Activated CD4-positive, alpha-beta memory T cell treated with anti-CD3 and anti-CD28 coated beads, Interleukin-2, amount 10 ng/mL, durations not matched to agents 7 days and 5 days (primary cell): ENCODE measurements at regions not wholly inside any gene's neighbourhood (a gene's known extent, or its start where the extent isn't known, plus 50 kb on each side); places are given as distances from the start of the nearest gene placed in this dataset.
"Not testable (repeated sequence)": the region's sequence is repeated elsewhere in the genome, so short reads cannot be mapped to it uniquely, and the experiment has no call there.

Source experiments
- CTCF ChIA-PET: fragments of 350-600 bp; sonication (Branson Sonifier 250); formaldehyde crosslinking; loops from one replicate; lab custom pipeline; 2021; ENCODE audit warnings: antibody characterized with exemption, inconsistent platforms; lab: Charles Lee
- POLR2A ChIA-PET: fragments of 350-600 bp; sonication (Branson Sonifier 250); formaldehyde crosslinking; loops from one replicate; lab custom pipeline; 2021; ENCODE audit warnings: antibody characterized with exemption; lab: Charles Lee
- DNase-seq: peaks from one replicate; pipeline ENCODE4 v3.0.0-alpha.2; 2020
- H3K27ac Mint-ChIP-seq: one replicate; pipeline ENCODE4 v1.8.0; 2021; ENCODE audit warnings: mild to moderate bottlenecking, mixed read lengths
- H3K27me3 Mint-ChIP-seq: one replicate; pipeline ENCODE4 v1.8.0; 2021; ENCODE audit warnings: mixed read lengths
- H3K36me3 Mint-ChIP-seq: one replicate; pipeline ENCODE4 v1.8.0; 2021; ENCODE audit warnings: low read depth, mixed read lengths
- H3K4me1 Mint-ChIP-seq: one replicate; pipeline ENCODE4 v1.8.0; 2021; ENCODE audit warnings: mixed read lengths
- H3K4me3 Mint-ChIP-seq: one replicate; pipeline ENCODE4 v1.8.0; 2021; ENCODE audit warnings: mild to moderate bottlenecking, mixed read lengths
- H3K9me3 Mint-ChIP-seq: one replicate; pipeline ENCODE4 v1.8.0; 2021; ENCODE audit warnings: mixed read lengths

DNA sequence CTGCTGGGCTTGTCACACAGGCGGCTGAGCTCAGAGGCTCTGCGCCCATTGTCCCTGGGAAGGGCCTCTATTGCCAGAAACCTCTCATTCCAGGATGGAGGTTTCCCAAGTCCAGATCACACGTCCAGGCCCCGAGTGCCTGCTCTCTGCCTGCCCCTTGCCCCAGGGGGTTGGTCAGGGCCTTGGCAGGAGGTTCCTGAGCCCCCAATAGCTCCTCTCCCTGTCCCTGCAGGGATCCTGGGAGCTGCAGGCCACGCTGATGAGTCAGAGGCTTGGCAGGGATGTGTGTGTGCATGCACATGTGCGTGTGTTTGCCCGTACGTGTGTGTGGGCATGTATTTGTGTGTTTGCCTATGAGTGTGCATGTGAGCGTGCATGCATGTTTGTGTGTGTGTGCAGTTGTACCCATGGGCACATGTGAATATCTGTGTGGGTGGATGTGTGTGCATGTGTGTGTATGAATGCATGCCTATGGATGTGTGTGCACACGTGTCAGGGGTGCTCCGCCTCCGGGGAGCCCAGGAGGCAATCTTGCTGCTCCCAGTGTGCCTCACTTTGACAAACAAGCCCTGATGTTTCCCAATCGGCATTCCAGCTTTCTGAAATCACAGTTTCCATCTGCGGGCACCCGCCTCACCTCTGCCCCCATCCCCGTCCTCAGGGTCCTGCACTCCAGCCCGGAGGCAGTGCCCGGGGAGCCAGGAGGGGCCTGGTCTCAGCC lies 98.4 kb upstream of the GSE1 start:
- H3K27me3 Mint-ChIP-seq = no peaks in the 10 kb centered on the region
- no peaks in the 10 kb centered on the region for H3K9me3 Mint-ChIP-seq
- no peak overlapping the region for H3K4me3 Mint-ChIP-seq
- no peak overlapping the region for H3K27ac Mint-ChIP-seq
- no peak for DNase-seq
- POLR2A ChIA-PET = no interaction called here
- H3K36me3 Mint-ChIP-seq = no peaks in the 10 kb centered on the region
- CTCF ChIA-PET = no interaction called here
- no peaks in the 10 kb centered on the region for H3K4me1 Mint-ChIP-seq

GRCh38 chr16:85515319-85515745 lies 97.8 kb upstream of the GSE1 start:
- Mint-ChIP-seq H3K36me3 (no peaks in the 10 kb centered on the region), H3K9me3 (no peaks in the 10 kb centered on the region), H3K27ac (no peak overlapping the region), H3K4me3 (no peak overlapping the region), H3K27me3 (no peaks in the 10 kb centered on the region), H3K4me1 (no peaks in the 10 kb centered on the region)
- DNase-seq = no peak
- ChIA-PET CTCF (no interaction called here), POLR2A (no interaction called here)

DNA sequence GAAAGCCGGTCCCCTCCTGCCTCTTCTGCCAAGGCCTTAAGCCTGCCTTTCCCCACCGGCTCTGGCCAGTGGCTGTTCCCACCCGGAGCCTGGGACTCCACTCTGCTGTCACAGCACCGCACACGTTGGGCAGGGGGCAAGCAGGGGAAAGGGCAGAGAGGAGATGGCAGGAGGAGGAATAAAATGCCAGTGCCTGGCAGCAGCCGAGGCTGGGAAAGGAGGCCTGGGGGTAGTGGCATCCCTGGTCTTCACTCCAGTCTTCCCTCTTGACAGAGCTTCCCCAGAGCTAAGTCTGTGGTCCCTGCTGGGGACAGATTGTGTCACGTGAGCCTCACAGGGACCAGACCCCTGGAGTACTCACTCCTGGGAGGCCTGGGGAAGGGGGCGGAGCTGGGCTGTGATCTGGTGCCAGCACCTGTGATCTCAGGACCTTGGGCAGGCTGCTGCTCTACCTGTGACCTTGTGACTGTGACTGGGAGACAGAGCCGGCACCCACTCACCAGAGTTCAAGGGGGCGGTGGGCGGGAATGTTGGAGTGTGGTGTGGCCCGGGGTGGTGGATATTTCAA lies 97.2 kb upstream of the GSE1 start:
- Mint-ChIP-seq H3K4me1 (no peaks in the 10 kb centered on the region), H3K27ac (no peak overlapping the region), H3K4me3 (no peak overlapping the region), H3K27me3 (no peaks in the 10 kb centered on the region), H3K36me3 (no peaks in the 10 kb centered on the region), H3K9me3 (no peaks in the 10 kb centered on the region)
- no peak for DNase-seq
- ChIA-PET CTCF (no interaction called here), POLR2A (no interaction called here)

DNA sequence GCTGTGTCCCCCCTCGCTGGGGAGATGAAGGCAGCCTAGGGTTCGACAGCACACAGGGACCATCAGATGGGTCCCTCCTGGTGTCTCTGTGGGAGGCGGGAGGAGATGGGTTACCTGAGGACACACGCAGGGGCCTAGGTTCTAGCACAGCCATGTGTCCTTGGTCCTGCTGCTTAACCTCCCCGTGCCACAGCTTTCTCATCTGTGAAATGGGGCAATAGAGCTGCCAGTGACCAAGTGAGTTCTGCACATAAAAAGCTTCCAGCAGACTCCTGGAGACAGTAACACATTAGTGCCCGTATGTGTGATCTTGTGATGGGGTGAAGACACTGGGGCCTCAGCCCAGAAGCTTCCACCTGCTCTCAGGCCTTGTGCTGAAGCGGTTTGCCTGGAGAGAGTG lies 96.0 kb upstream of the GSE1 start:
- Mint-ChIP-seq H3K4me1 (no peaks in the 10 kb centered on the region), H3K36me3 (no peaks in the 10 kb centered on the region), H3K27me3 (no peaks in the 10 kb centered on the region), H3K9me3 (no peaks in the 10 kb centered on the region), H3K27ac (no peak overlapping the region), H3K4me3 (no peak overlapping the region)
- ChIA-PET POLR2A (no interaction called here), CTCF (no interaction called here)
- no peak for DNase-seq

DNA sequence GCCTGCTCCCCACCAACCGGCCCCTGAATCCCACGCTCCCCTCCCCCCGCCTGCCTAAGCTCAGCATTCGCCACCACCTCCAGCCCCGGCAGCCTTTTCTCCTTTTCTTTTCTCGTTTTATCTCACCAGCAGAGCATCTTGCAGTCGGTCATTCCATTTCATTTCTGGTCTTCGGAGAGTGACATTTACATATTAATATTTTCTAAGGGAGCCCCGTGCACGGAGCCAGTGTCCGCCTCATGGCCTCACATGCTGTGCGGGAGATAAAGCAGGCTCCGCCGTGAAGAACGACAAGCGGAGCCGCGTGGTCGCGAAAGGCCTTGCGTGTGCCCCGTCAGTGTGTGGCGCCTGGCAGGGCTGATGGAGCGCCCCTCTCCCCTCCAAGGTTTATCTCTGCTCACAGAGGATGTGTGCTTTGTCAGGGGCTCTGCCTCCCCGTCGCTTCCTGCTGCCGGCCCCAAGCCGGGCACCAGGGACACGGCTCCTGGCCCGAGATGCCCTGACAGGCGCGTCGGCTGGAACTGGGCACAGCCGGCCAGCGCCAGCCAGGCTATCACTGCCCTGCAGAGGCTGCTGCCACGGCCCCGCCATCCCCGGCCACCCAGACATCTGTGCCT lies 95.5 kb upstream of the GSE1 start:
- Mint-ChIP-seq H3K27ac (no peak overlapping the region), H3K4me1 (no peaks in the 10 kb centered on the region), H3K9me3 (no peaks in the 10 kb centered on the region), H3K36me3 (no peaks in the 10 kb centered on the region), H3K27me3 (no peaks in the 10 kb centered on the region), H3K4me3 (no peak overlapping the region)
- ChIA-PET CTCF (no interaction called here), POLR2A (no interaction called here)
- DNase-seq = no peak

DNA sequence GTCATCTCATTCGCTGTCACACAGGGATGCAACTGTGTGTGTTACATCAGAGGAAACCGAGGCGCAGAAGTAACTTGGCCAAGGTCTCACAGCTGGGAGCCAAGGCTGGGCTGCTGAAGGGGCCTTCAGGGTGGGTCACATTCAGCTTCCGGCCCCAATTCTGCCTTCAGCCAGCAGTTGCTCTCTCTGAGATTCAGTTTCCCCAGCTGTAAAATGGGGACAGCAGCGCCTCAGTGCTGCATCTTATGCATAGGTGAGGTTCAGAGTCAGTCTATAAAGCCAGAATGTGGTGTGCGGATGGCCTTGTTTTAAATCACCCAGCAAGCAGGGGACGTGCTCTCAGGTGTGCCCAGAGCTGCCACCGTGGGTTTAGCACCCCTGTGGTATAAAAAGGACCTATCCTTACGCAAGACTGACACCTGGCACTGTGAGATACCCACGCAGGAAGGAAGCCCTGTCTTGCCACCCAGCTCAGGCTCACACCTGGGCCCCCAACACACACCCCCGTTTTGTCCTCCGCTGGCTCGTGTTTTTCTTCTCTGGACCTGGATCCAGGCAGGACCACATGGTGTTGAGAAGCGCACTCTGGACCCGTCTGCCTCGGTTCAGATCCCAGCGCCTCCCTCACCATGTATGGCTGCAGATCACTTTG lies 94.6 kb upstream of the GSE1 start:
- H3K27me3 Mint-ChIP-seq = no peaks in the 10 kb centered on the region
- no peaks in the 10 kb centered on the region for H3K9me3 Mint-ChIP-seq
- no peak overlapping the region for H3K4me3 Mint-ChIP-seq
- H3K4me1 Mint-ChIP-seq = no peaks in the 10 kb centered on the region
- no peaks in the 10 kb centered on the region for H3K36me3 Mint-ChIP-seq
- POLR2A ChIA-PET = no interaction called here
- no peak for DNase-seq
- H3K27ac Mint-ChIP-seq = no peak overlapping the region
- CTCF ChIA-PET = no interaction called here

DNA sequence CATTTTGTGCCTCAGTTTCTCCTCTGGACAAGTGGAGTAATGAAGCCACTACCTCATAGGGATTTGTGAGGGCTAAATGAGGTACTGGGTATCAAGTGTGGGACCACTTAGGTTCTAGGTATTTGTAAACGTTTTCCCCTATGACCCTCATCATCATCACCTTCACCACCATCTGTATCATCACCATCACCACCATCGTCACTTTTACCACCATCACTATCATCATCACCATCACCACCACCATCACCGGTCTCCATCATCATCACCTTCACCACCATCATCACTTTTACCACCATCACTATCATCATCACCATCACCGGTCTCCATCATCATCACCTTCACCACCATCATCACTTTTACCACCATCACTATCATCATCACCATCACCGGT lies 94.1 kb upstream of the GSE1 start:
- POLR2A ChIA-PET, H3K27ac Mint-ChIP-seq, CTCF ChIA-PET, H3K9me3 Mint-ChIP-seq, H3K4me1 Mint-ChIP-seq, H3K4me3 Mint-ChIP-seq, H3K36me3 Mint-ChIP-seq, H3K27me3 Mint-ChIP-seq, DNase-seq: not testable (repeated sequence)

- POLR2A ChIA-PET = no interaction called here
- CTCF ChIA-PET = no interaction called here
- Mint-ChIP-seq H3K27me3 (no peaks in the 10 kb centered on the region), H3K36me3 (no peaks in the 10 kb centered on the region), H3K4me3 (no peak overlapping the region), H3K4me1 (no peaks in the 10 kb centered on the region), H3K9me3 (no peaks in the 10 kb centered on the region), H3K27ac (no peak overlapping the region)
- no peak for DNase-seq
Measured at GRCh38 chr16:85519540-85520231, 93.4 kb upstream of the GSE1 start.

DNA sequence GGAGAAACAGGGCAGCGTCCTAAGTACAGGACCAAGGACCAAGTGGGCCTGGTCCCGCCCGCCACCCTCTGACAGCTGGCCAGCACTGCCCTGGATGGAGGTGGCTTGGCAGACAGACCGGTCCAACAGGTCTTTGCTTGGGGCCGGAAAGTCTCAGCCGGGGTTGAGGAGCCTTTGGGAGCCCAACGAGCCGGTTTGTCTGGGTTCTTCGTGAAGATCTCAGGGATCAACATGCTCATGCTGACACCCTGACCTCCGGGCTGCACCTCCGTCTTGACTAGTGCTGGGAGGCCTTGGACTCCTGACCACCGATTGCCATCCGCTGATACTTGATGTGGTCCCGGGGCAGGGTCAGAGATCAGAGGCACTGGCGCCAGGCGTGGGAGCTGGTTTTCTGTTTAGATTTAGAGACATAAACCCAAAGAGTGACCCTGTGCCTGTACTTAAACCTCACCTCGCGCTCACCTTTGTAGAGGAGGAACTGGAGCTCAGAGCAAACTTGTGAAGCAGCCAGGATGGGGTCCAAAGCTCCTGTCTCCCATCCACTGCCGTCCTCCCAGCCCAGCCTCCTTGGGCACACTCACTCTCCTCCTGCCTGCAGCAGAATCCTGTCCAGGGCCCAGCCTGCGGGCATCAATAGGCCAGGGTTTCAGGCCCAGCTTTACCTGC lies 92.1 kb upstream of the GSE1 start:
- CTCF ChIA-PET = no interaction called here
- H3K27ac Mint-ChIP-seq = no peak overlapping the region
- no peak overlapping the region for H3K4me3 Mint-ChIP-seq
- H3K27me3 Mint-ChIP-seq = no peaks in the 10 kb centered on the region
- POLR2A ChIA-PET = no interaction called here
- H3K4me1 Mint-ChIP-seq = no peaks in the 10 kb centered on the region
- no peak for DNase-seq
- no peaks in the 10 kb centered on the region for H3K9me3 Mint-ChIP-seq
- no peaks in the 10 kb centered on the region for H3K36me3 Mint-ChIP-seq

- CTCF ChIA-PET = no interaction called here
- POLR2A ChIA-PET = no interaction called here
- H3K4me3 Mint-ChIP-seq = no peak overlapping the region
Measured at GRCh38 chr16:85521552-85522307, 91.4 kb upstream of the GSE1 start.

DNA sequence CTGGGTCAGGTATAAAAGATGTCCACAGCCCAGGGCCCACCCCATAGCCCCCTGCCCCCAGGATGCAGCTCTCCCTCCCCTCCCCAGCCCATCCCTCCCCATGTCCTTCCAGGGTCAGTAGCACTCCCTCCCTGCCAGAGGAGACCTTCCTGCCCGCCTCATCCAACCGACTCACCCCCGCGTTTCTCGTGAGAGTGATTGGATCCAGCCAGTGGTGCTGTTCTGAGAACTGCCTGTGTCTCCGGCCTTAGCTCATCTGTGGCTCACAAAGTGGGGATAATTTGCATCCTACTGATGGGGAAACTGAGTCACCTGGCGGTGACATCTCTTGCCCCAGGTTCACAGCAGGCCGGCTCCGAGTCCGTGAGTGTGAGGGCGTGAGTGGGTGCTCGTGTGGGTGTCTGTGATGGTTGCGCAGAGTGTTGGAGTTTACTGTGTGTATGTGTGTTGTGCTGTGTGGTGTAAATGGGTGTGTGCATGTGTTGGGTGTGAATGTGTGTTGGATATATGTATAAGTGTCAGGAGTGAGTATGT lies 90.7 kb upstream of the GSE1 start:
- Mint-ChIP-seq H3K27ac (no peak overlapping the region), H3K4me3 (no peak overlapping the region), H3K4me1 (no peaks in the 10 kb centered on the region), H3K27me3 (no peaks in the 10 kb centered on the region), H3K9me3 (no peaks in the 10 kb centered on the region), H3K36me3 (no peaks in the 10 kb centered on the region)
- CTCF ChIA-PET = no interaction called here
- no peak for DNase-seq
- POLR2A ChIA-PET = no interaction called here

More at GRCh38 chr16:85521552-85522307, 91.4 kb upstream of the GSE1 start:
- no peaks in the 10 kb centered on the region for H3K27me3 Mint-ChIP-seq
- no peaks in the 10 kb centered on the region for H3K9me3 Mint-ChIP-seq
- no peak overlapping the region for H3K27ac Mint-ChIP-seq
- H3K36me3 Mint-ChIP-seq = no peaks in the 10 kb centered on the region
- H3K4me1 Mint-ChIP-seq = no peaks in the 10 kb centered on the region
- DNase-seq = no peak

- H3K36me3 Mint-ChIP-seq = no peaks in the 10 kb centered on the region
- H3K4me3 Mint-ChIP-seq = no peak overlapping the region
- no peak overlapping the region for H3K27ac Mint-ChIP-seq
- ChIA-PET POLR2A (no interaction called here), CTCF (no interaction called here)
- DNase-seq = no peak
- no peaks in the 10 kb centered on the region for H3K27me3 Mint-ChIP-seq
- no peaks in the 10 kb centered on the region for H3K4me1 Mint-ChIP-seq
- no peaks in the 10 kb centered on the region for H3K9me3 Mint-ChIP-seq
Measured at GRCh38 chr16:85522842-85523601, 90.1 kb upstream of the GSE1 start.
